IPS DF 6.9 (cell line): ENCODE measurements at regions not wholly inside any gene's neighbourhood (a gene's known extent, or its start where the extent isn't known, plus 50 kb on each side); places are given as distances from the start of the nearest gene placed in this dataset.

Experiments
- DNase-seq: peaks from one replicate; pipeline ENCODE4 v3.0.0-alpha.2; 2013; ENCODE audit warnings: low read depth, low spot score
- H3K27ac ChIP-seq: one replicate; pipeline ENCODE4 v1.5.1; 2013; ENCODE audit warnings: low read length, control low read depth
- H3K27me3 ChIP-seq: 2 replicates; pipeline ENCODE4 v1.6.1; 2013; ENCODE audit warnings: mild to moderate bottlenecking, low read length; ENCODE audit not compliant: control insufficient read depth, insufficient read depth
- H3K36me3 ChIP-seq: 2 replicates; pipeline ENCODE4 v1.6.1; 2013; ENCODE audit warnings: low read length; ENCODE audit not compliant: control insufficient read depth, insufficient read depth
- H3K4me1 ChIP-seq: 2 replicates; pipeline ENCODE4 v1.6.1; 2013; ENCODE audit warnings: low read length; ENCODE audit not compliant: control insufficient read depth, insufficient read depth
- H3K4me3 ChIP-seq: 2 replicates; pipeline ENCODE4 v1.5.1; 2013; ENCODE audit warnings: mild to moderate bottlenecking, low read length
- H3K9me3 ChIP-seq: 2 replicates; pipeline ENCODE4 v1.6.1; 2013; ENCODE audit warnings: low read length, inconsistent platforms; ENCODE audit not compliant: control insufficient read depth, insufficient read depth
- WGBS: extraction: QIAGEN DNeasy Blood & Tissue Kit; methylation state at CpG from one replicate; pipeline ENCODE4 v1.1.7; 2013; ENCODE audit warnings: mixed read lengths, missing lambda C conversion rate; ENCODE audit not compliant: insufficient read length, insufficient coverage; 5-methylcytosine and 5-hydroxymethylcytosine counted together

GRCh38 chr11:70883323-70883940 is 368.9 kb downstream of the SHANK2 start:
- WGBS = no CpG with 5 or more reads among the region's 11 CpGs
- no peak overlapping the region for H3K4me3 ChIP-seq
- no peaks in the 10 kb centered on the region for H3K27me3 ChIP-seq
- H3K4me1 ChIP-seq = no peaks in the 10 kb centered on the region
- no peak for DNase-seq
- H3K9me3 ChIP-seq = no peaks in the 10 kb centered on the region
- no peak overlapping the region for H3K27ac ChIP-seq
- H3K36me3 ChIP-seq = no peaks in the 10 kb centered on the region

DNA sequence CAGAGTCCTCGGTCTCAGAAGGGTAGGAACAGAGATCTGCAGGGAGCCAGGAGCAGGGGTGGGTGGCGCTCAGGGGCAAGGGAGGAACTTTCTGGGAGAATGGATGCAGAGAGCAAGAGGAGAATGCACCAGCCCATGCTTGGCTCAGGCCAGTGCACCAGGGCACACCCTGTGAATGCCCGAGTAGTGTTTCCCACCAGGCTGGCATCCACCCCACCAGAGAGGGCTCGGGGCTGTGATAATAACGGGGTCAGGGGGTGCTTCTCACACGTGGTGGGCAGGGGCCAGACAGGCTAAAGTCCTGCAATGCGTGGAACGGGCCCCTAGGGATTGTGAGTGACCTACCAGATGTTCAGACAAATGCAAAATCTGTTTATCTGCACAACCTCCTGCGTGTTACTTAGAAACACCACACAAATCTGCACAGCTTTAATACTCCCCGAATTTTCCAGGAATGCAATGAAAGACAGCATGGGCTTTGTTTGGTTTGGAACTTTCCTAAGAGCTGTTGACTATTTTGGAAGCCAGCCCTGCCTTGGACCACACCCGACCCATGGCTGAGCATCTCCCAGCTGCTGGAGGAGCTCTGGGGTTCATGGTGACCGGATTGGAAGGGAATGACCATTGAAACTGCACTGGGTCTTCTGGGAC is 368.3 kb downstream of the SHANK2 start:
- DNase-seq = no peak
- H3K27ac ChIP-seq = no peak overlapping the region
- H3K9me3 ChIP-seq = no peaks in the 10 kb centered on the region
- no peaks in the 10 kb centered on the region for H3K27me3 ChIP-seq
- no peak overlapping the region for H3K4me3 ChIP-seq
- WGBS = no CpG with 5 or more reads among the region's 12 CpGs
- H3K4me1 ChIP-seq = no peaks in the 10 kb centered on the region
- no peaks in the 10 kb centered on the region for H3K36me3 ChIP-seq

DNA sequence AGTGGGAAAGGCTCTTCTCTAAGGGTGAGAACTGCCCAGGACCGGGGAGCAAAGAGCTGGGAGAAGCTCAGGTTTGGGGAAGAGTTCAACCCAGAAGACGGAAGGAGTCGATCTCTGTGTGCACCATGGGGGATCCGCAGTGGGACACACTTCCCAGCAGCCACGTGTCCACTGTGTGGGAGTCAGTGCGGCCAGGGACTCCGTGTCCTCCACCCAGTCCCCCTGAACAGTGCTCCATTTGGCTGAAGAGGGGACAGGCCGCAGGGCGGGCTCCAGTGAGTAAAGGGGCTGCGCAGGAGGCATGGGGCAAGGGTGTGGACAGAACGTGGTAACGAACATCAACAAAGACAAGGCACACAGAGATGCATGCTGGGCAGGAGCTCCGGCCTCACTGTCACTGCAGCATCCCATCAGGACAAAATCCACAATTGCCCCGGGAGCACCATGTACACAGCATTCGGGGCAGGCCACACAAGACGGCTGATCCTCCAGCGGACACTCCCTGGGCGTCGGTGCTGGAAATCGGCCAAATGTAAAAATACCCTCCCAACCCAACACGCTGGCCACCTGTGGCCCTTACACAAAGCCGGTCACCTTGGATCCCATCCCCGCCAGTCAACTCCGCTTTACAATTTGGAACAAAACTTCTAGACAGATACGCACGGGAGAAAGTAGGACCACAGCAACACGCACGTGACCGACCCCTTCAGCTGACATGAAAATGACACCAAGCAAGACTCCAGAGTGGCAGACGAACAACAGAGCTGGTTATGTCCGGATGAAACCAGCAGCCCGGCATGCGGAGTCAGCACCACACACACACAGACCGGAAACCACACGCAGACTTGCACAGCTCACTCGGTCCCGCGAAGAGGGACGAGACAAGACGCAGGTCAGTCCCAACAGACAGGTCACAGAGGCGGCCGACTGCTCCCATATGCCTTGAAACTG is 366.8 kb downstream of the SHANK2 start:
- no peak overlapping the region for H3K27ac ChIP-seq
- no peaks in the 10 kb centered on the region for H3K36me3 ChIP-seq
- DNase-seq = no peak
- H3K4me1 ChIP-seq = no peaks in the 10 kb centered on the region
- H3K9me3 ChIP-seq = no peaks in the 10 kb centered on the region
- no peaks in the 10 kb centered on the region for H3K27me3 ChIP-seq
- WGBS = no CpG with 5 or more reads among the region's 42 CpGs
- no peak overlapping the region for H3K4me3 ChIP-seq

DNA sequence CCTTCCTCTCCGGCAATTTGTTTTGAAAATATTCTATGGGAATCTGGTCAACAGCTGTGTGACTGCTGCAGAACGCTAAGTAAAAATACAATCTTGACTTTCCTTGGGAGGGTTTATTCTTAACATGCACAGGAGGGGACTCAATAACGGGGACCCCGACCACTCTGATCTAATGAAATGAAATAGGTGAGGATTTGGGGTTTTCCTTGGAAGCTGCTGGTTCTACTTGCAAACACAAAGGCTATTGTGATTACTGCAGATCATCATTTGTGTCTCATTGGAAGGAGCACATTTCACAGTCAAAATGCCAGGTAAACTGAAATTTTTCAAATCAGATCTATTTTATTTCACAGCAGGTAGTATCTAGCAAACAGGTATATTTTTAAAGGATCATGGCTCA is 366.1 kb downstream of the SHANK2 start:
- no peak overlapping the region for H3K4me3 ChIP-seq
- DNase-seq = no peak
- no peaks in the 10 kb centered on the region for H3K27me3 ChIP-seq
- no peak overlapping the region for H3K27ac ChIP-seq
- no peaks in the 10 kb centered on the region for H3K4me1 ChIP-seq
- no peaks in the 10 kb centered on the region for H3K9me3 ChIP-seq
- no peaks in the 10 kb centered on the region for H3K36me3 ChIP-seq
- no CpG with 5 or more reads among the region's 4 CpGs for WGBS

DNA sequence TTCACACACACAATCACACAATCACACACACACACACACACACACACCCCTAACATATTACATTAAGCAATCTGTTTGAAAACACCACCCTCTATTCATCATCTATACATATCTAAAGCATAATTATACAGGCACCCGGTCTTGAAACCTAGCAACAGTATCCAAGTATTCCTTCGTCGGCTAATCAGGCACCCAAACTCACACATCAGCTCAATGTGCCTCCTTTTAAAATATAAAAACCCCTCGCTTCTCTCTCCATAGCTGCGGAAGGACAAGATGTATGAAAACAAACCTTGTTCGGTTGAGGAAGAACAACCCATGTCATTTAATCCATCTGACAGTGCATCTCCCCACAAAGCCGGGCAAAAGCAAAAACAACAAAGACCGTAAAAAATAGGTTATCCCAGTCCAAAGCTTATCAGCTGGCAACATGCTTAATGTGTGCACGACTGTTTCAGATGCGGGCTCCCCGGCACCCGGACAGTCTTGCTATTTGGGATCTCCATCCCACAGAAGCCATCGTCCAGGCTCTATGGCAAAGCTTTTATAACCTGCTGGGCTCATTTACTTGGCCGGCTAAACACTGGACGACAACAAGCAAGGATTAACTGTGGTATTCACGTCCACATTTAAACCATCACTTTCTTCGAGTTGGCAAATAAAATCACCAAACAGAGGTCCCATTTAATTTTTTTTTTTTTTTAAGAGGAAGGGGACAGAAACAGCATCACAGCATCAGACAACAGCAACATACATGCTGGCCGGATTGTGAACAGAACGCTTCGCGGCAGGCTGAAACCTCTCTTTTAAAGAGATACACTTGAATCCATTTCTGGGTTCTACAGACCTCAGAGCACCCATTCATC is 365.5 kb downstream of the SHANK2 start:
- Histone ChIP-seq H3K27me3 (no peaks in the 10 kb centered on the region), H3K36me3 (no peaks in the 10 kb centered on the region), H3K4me1 (no peaks in the 10 kb centered on the region), H3K27ac (no peak overlapping the region), H3K9me3 (no peaks in the 10 kb centered on the region), H3K4me3 (no peak overlapping the region)
- WGBS = no CpG with 5 or more reads among the region's 21 CpGs
- no peak for DNase-seq

- H3K36me3 ChIP-seq = no peaks in the 10 kb centered on the region
- no peak overlapping the region for H3K4me3 ChIP-seq
- H3K9me3 ChIP-seq = no peaks in the 10 kb centered on the region
- no peaks in the 10 kb centered on the region for H3K27me3 ChIP-seq
- no CpG with 5 or more reads among the region's 2 CpGs for WGBS
- H3K27ac ChIP-seq = no peak overlapping the region
- H3K4me1 ChIP-seq = 0 out of 2 replicates have a peak, but pooled peaks cover 1% of the 10 kb centered on the region
- DNase-seq = no peak
Measured at GRCh38 chr11:70887542-70887827, 364.9 kb downstream of the SHANK2 start.

- no peaks in the 10 kb centered on the region for H3K9me3 ChIP-seq
- H3K27ac ChIP-seq = no peak overlapping the region
- H3K27me3 ChIP-seq = no peaks in the 10 kb centered on the region
- no peak for DNase-seq
- H3K4me1 ChIP-seq = 0 out of 2 replicates have a peak, but pooled peaks cover 1% of the 10 kb centered on the region
- no peaks in the 10 kb centered on the region for H3K36me3 ChIP-seq
- no peak overlapping the region for H3K4me3 ChIP-seq
- WGBS = no CpG with 5 or more reads among the region's 6 CpGs
Measured at GRCh38 chr11:70888061-70888460, 364.3 kb downstream of the SHANK2 start.

- Histone ChIP-seq H3K4me3 (no peak overlapping the region), H3K4me1 (0 out of 2 replicates have a peak, but pooled peaks cover 1% of the 10 kb centered on the region), H3K36me3 (no peaks in the 10 kb centered on the region), H3K9me3 (no peaks in the 10 kb centered on the region), H3K27ac (no peak overlapping the region), H3K27me3 (no peaks in the 10 kb centered on the region)
- WGBS = no CpG with 5 or more reads among the region's 13 CpGs
- DNase-seq = no peak
Measured at GRCh38 chr11:70889411-70889810, 363.0 kb downstream of the SHANK2 start.

DNA sequence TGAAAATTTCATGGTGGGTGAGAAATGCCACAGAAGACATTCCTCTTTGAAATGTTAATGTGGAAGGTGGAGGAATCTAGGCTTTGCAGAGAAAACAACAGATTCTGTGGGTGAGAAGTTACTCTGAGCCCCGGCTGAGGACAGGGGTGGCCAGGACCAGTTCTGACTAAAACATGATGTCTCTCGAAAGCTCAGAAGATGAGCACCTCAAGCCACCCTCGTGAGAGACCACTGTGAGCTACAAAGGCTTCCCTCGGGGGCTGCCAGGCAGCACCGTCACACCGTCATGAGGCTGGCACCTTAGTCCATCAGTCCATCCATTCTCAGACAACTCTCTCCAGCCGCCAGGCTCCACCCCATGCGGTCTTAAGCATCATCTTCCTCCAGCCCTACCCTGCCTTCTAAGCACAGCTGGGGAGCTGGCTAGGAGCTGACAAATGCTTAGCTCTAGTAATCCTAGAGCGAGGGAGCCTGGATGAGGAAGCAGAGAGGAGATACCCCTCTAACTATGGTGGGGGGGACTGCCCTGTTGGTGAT is 360.5 kb downstream of the SHANK2 start:
- no peaks in the 10 kb centered on the region for H3K9me3 ChIP-seq
- H3K36me3 ChIP-seq = no peaks in the 10 kb centered on the region; the same call in 1 of the 2 replicates
- no peak overlapping the region for H3K4me3 ChIP-seq
- no peak overlapping the region for H3K27ac ChIP-seq
- H3K27me3 ChIP-seq = no peaks in the 10 kb centered on the region
- WGBS = no CpG with 5 or more reads among the region's 9 CpGs
- no peak for DNase-seq
- 0 out of 2 replicates have a peak, but pooled peaks cover 1% of the 10 kb centered on the region for H3K4me1 ChIP-seq
